OCI-LY1 (cell line): ENCODE measurements at regions not wholly inside any gene's neighbourhood (a gene's known extent, or its start where the extent isn't known, plus 50 kb on each side); places are given as distances from the start of the nearest gene placed in this dataset.

Source experiments
- H2AFZ ChIP-seq: fragments of 200-600 bp; sonication (generic), shearing (Covaris generic); 2 replicates; pipeline ENCODE4 v1.6.0; 2014; ENCODE audit warnings: antibody characterized with exemption, mild to moderate bottlenecking, low read length
- H3F3A ChIP-seq: fragments of 200-600 bp; sonication (generic), shearing (Covaris generic); 2 replicates; pipeline ENCODE4 v1.6.0; 2014; ENCODE audit warnings: mild to moderate bottlenecking, antibody characterized with exemption, low read length, moderate library complexity; ENCODE audit not compliant: insufficient read depth
- H3K27ac ChIP-seq: fragments of 200-600 bp; sonication (generic); 2 replicates; pipeline ENCODE4 v1.5.1; 2014; ENCODE audit warnings: low read length, mixed run types, mild to moderate bottlenecking, low read depth; ENCODE audit not compliant: poor library complexity, severe bottlenecking
- H3K27me3 ChIP-seq: fragments of 200-600 bp; sonication (generic); 2 replicates; pipeline ENCODE4 v1.6.0; 2014; ENCODE audit warnings: antibody characterized with exemption, mild to moderate bottlenecking, low read length, moderate library complexity; ENCODE audit not compliant: insufficient read depth
- H3K36me3 ChIP-seq: fragments of 200-600 bp; sonication (generic); 2 replicates; pipeline ENCODE4 v1.6.1; 2014; ENCODE audit warnings: mild to moderate bottlenecking, antibody characterized with exemption, low read length, moderate library complexity, mixed read lengths; ENCODE audit not compliant: insufficient read depth
- H3K4me1 ChIP-seq: fragments of 200-600 bp; sonication (generic); 2 replicates; pipeline ENCODE4 v1.5.1; 2014; ENCODE audit warnings: mild to moderate bottlenecking, low read length, moderate library complexity; ENCODE audit not compliant: insufficient read depth, severe bottlenecking
- H3K4me2 ChIP-seq: fragments of 200-600 bp; sonication (generic), shearing (Covaris generic); 2 replicates; pipeline ENCODE4 v1.6.1; 2014; ENCODE audit warnings: low read length
- H3K4me3 ChIP-seq: fragments of 200-600 bp; sonication (generic); 2 replicates; pipeline ENCODE4 v1.5.1; 2014; ENCODE audit warnings: low read length, low read depth, mild to moderate bottlenecking, mixed read lengths; ENCODE audit not compliant: poor library complexity, severe bottlenecking
- H3K79me2 ChIP-seq: fragments of 200-600 bp; shearing (Covaris generic); 2 replicates; pipeline ENCODE4 v1.6.1; 2016; ENCODE audit warnings: mixed run types, low read length, mixed read lengths; ENCODE audit not compliant: insufficient read depth
- H3K9ac ChIP-seq: fragments of 200-600 bp; sonication (generic), shearing (Covaris generic); 2 replicates; pipeline ENCODE4 v1.6.1; 2014; ENCODE audit warnings: mild to moderate bottlenecking, low read length, mixed read lengths
- H3K9me2 ChIP-seq: fragments of 200-600 bp; sonication (generic), shearing (Covaris generic); 2 replicates; pipeline ENCODE4 v1.6.1; 2014; ENCODE audit warnings: low read depth, mild to moderate bottlenecking, low read length, mixed read lengths
- H3K9me3 ChIP-seq: fragments of 200-600 bp; shearing (Covaris generic); 2 replicates; pipeline ENCODE4 v1.6.1; 2014; ENCODE audit warnings: low read length, mixed read lengths
- H4K20me1 ChIP-seq: fragments of 200-600 bp; sonication (generic), shearing (Covaris generic); 2 replicates; pipeline ENCODE4 v1.6.0; 2016; ENCODE audit warnings: mild to moderate bottlenecking, low read length; ENCODE audit not compliant: insufficient read depth
- EZH2 ChIP-seq: fragments of 200-600 bp; sonication (generic), shearing (Covaris generic); IDR thresholded peaks from 2 replicates; pipeline ENCODE4 v1.8.0; 2017; ENCODE audit warnings: borderline replicate concordance, mixed run types, mild to moderate bottlenecking, antibody characterized with exemption, low read length, moderate library complexity, mixed read lengths
- TF ChIP-seq, protein P1 (sequence below): fragments of 200-600 bp; sonication (generic), shearing (Covaris generic); IDR thresholded peaks from 2 replicates; pipeline ENCODE4 v1.5.1; 2017; ENCODE audit warnings: mild to moderate bottlenecking, antibody characterized with exemption, low read length, moderate library complexity, mixed read lengths

DNA sequence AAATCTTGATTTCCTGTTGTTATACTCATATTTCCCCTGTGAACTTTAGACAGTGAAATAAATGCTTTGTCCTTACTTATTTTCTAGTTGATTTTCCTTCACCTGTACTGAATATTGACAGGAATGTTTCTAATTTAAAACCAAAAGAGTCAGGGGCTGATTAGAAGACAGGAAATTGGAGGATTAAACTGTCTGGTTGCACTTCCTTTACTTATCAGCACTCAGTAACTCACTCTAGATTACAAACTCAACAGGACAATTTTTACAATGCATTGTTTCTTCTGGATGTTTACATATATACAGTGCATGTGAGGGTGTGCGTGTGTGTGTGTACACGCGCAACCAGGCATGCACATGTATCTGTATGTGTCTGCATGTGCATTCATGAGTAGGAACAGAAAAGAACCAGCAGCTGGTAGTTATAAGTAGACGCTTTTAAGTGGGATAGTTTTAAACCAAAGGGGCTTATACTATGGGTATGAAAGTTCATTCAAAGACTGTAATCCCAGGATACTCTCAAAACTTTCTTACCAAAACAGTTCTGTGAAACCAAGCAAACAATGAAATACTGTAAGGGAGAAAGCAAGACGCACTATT is 212.0 kb upstream of the NFIA start:
- Histone ChIP-seq H3K79me2 (no peaks in the 10 kb centered on the region), H3K4me3 (no peak overlapping the region), H3K27me3 (no peaks in the 10 kb centered on the region), H3K27ac (no peak overlapping the region), H3K4me2 (no peak overlapping the region), H3K9ac (no peak overlapping the region), H3K4me1 (no peaks in the 10 kb centered on the region), H2AFZ (no peak overlapping the region), H3K36me3 (no peaks in the 10 kb centered on the region), H3F3A (no peaks in the 10 kb centered on the region), H3K9me3 (no peaks in the 10 kb centered on the region), H4K20me1 (no peaks in the 10 kb centered on the region), H3K9me2 (no peaks in the 10 kb centered on the region)
- TF ChIP-seq EZH2: no peak
- TF ChIP-seq, protein P1, sequence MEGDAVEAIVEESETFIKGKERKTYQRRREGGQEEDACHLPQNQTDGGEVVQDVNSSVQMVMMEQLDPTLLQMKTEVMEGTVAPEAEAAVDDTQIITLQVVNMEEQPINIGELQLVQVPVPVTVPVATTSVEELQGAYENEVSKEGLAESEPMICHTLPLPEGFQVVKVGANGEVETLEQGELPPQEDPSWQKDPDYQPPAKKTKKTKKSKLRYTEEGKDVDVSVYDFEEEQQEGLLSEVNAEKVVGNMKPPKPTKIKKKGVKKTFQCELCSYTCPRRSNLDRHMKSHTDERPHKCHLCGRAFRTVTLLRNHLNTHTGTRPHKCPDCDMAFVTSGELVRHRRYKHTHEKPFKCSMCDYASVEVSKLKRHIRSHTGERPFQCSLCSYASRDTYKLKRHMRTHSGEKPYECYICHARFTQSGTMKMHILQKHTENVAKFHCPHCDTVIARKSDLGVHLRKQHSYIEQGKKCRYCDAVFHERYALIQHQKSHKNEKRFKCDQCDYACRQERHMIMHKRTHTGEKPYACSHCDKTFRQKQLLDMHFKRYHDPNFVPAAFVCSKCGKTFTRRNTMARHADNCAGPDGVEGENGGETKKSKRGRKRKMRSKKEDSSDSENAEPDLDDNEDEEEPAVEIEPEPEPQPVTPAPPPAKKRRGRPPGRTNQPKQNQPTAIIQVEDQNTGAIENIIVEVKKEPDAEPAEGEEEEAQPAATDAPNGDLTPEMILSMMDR: no peak

DNA sequence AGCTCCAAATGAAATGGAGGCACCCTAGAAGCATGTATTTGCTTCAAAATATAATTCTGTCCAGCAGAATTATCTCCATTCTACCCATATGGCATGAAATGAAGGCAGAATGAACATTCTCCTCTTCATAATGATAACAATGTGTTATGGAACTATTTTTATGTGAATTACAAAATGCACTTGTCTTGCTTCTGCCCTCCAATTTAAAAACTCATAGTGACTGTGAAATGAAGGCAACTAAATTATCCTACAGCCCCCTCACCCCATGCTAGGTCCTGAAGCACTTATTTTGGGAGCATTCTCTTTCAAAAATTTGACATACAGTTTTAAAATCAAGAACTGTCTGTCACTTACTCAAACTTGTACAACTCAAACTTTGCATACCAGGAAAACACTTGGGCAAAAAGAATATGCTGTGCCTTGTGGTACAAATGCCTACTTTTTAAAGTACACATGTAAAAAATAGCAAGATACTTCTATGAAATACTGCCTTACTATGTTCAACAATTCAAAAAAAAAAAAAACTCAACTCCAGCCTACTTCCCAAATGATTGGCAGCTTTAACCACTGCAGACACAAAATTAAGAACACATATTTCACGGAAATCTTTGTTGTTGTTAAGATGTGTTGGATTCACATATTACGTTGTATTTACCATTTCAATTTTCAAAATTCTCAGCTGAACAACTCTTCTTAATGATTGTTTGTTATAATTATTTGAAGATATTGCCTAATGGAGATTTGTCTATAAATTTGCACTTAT is 213.3 kb upstream of the NFIA start:
- H2AFZ ChIP-seq: no peak overlapping the region
- TF ChIP-seq, protein P1: no peak
- TF ChIP-seq EZH2: no peak
- H3K4me3 ChIP-seq: no peak overlapping the region
- H3K9me2 ChIP-seq: no peaks in the 10 kb centered on the region
- no peaks in the 10 kb centered on the region for H3K27me3 ChIP-seq
- H3K9me3 ChIP-seq: no peaks in the 10 kb centered on the region
- H3K36me3 ChIP-seq: no peaks in the 10 kb centered on the region
- no peak overlapping the region for H3K27ac ChIP-seq
- H3K9ac ChIP-seq: no peak overlapping the region
- no peak overlapping the region for H3K4me2 ChIP-seq
- no peaks in the 10 kb centered on the region for H3K79me2 ChIP-seq
- no peaks in the 10 kb centered on the region for H4K20me1 ChIP-seq
- H3K4me1 ChIP-seq: no peaks in the 10 kb centered on the region
- H3F3A ChIP-seq: no peaks in the 10 kb centered on the region

DNA sequence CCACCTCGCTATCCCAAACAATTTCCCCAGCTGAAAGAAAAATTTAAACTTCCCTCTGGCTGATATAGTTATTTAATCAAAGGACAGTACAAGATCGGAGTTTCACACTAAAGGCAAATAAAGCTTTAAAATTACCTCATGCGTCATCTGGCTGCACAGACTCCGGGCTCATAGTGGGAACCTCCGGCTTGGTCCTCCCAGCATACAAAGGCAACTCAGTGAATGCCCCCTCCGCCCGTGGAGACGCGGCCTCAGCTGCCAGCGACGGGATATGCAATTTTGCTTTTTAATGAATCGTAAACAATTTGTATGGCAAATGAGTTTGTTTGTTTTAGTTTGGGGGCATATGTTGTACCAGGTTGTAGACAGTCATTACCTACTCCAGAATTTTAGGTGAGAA is 214.6 kb upstream of the NFIA start:
- H3K9me2 ChIP-seq: no peaks in the 10 kb centered on the region
- H3K27ac ChIP-seq: no peak overlapping the region
- no peak overlapping the region for H2AFZ ChIP-seq
- no peak overlapping the region for H3K9ac ChIP-seq
- no peaks in the 10 kb centered on the region for H3K9me3 ChIP-seq
- no peaks in the 10 kb centered on the region for H3K4me1 ChIP-seq
- no peaks in the 10 kb centered on the region for H3K27me3 ChIP-seq
- TF ChIP-seq EZH2: no peak
- TF ChIP-seq, protein P1: no peak
- no peaks in the 10 kb centered on the region for H3K79me2 ChIP-seq
- H3K36me3 ChIP-seq: no peaks in the 10 kb centered on the region
- H3K4me3 ChIP-seq: no peak overlapping the region
- H4K20me1 ChIP-seq: no peaks in the 10 kb centered on the region
- H3K4me2 ChIP-seq: no peak overlapping the region
- no peaks in the 10 kb centered on the region for H3F3A ChIP-seq
